HepG2 (cell line): ENCODE measurements at regions not wholly inside any gene's neighbourhood (a gene's known extent, or its start where the extent isn't known, plus 50 kb on each side); places are given as distances from the start of the nearest gene placed in this dataset.

Experiments
- ELF4 ChIP-seq: sonication (generic); formaldehyde crosslinking; IDR thresholded peaks from 2 replicates; pipeline ENCODE4 v1.5.0; 2020; ENCODE audit warnings: missing genetic modification reagents, mild to moderate bottlenecking, moderate library complexity, borderline replicate concordance
- FOXP1 ChIP-seq, 2 experiments: fragments of 450-650 bp in 1 of 2; IDR thresholded peaks; 2 replicates each; pipeline ENCODE4 v1.6.1; 2017 to 2018; ENCODE audit warnings: antibody characterized with exemption in 1 of 2
- FUBP1 ChIP-seq: sonication (generic); formaldehyde crosslinking; IDR thresholded peaks from 2 replicates; pipeline ENCODE4 v1.5.1; 2020; ENCODE audit warnings: missing genetic modification reagents, mild to moderate bottlenecking, borderline replicate concordance
- KLF13 ChIP-seq: sonication (generic); formaldehyde crosslinking; IDR thresholded peaks from 2 replicates; pipeline ENCODE4 v1.4.0; 2020; ENCODE audit warnings: mild to moderate bottlenecking, missing genetic modification reagents
- NFKB2 ChIP-seq: sonication (generic); formaldehyde crosslinking; IDR thresholded peaks from 2 replicates; pipeline ENCODE4 v1.4.0; 2020; ENCODE audit warnings: missing genetic modification reagents, borderline replicate concordance
- PHF21A ChIP-seq: sonication (generic); formaldehyde crosslinking; IDR thresholded peaks from 2 replicates; pipeline ENCODE4 v1.5.0; 2020; ENCODE audit warnings: mild to moderate bottlenecking, missing genetic modification reagents
- RFX5 ChIP-seq: IDR thresholded peaks from 2 replicates; pipeline ENCODE4 v1.6.1; 2011; ENCODE audit warnings: low read depth, low read length, improper control_type of control experiment
- TRIM22 ChIP-seq: fragments of 450-650 bp; IDR thresholded peaks from 2 replicates; pipeline ENCODE4 v1.6.1; 2017
- ZNF232 ChIP-seq: sonication (generic); formaldehyde crosslinking; IDR thresholded peaks from 2 replicates; pipeline ENCODE4 v1.4.0; 2020; ENCODE audit warnings: missing genetic modification reagents, borderline replicate concordance
- ZNF333 ChIP-seq: sonication (generic); formaldehyde crosslinking; IDR thresholded peaks from 2 replicates; pipeline ENCODE4 v1.4.0; 2020; ENCODE audit warnings: mild to moderate bottlenecking, missing genetic modification reagents, borderline replicate concordance
- ZNF609 ChIP-seq: sonication (generic); formaldehyde crosslinking; IDR thresholded peaks from 2 replicates; pipeline ENCODE4 v1.4.0; 2020; ENCODE audit warnings: mild to moderate bottlenecking, missing genetic modification reagents, borderline replicate concordance
- ZNF615 ChIP-seq: sonication (generic); formaldehyde crosslinking; IDR thresholded peaks from 2 replicates; pipeline ENCODE4 v1.5.0; 2020; ENCODE audit warnings: mild to moderate bottlenecking, missing genetic modification reagents, borderline replicate concordance
- ZNF781 ChIP-seq: sonication (generic); formaldehyde crosslinking; IDR thresholded peaks from 2 replicates; pipeline ENCODE4 v1.5.1; 2020; ENCODE audit warnings: borderline replicate concordance, mild to moderate bottlenecking, missing genetic modification reagents; ENCODE audit errors: not compliant biosample characterization
- TF ChIP-seq, protein P1 (sequence below): sonication (generic); formaldehyde crosslinking; IDR thresholded peaks from 2 replicates; pipeline ENCODE4 v1.4.0; 2020; ENCODE audit warnings: mild to moderate bottlenecking, missing genetic modification reagents
- TF ChIP-seq, protein P2 (sequence below): IDR thresholded peaks from 2 replicates; pipeline ENCODE4 v1.6.1; 2016; ENCODE audit warnings: missing compliant biosample characterization, missing genetic modification reagents, borderline replicate concordance

GRCh38 chr10:78528749-78529204, 495.1 kb downstream of the RPS24 start (continued):
- TF ChIP-seq TRIM22 (no peak), RFX5 (no peak), FOXP1 (IDR thresholded peaks at IDR 0.05) (no peak), FOXP1 (CRISPR knock-in tag; IDR thresholded peaks at IDR 0.05) (peak; percentile 93), KLF13 (CRISPR knock-in tag) (no peak), ELF4 (CRISPR knock-in tag) (peak; percentile 82; the same call in 1 of the 2 replicates), PHF21A (CRISPR knock-in tag) (peak; percentile 94), ZNF609 (CRISPR knock-in tag) (peak; percentile 98), ZNF781 (CRISPR knock-in tag) (no peak), NFKB2 (CRISPR knock-in tag) (no peak), ZNF333 (no peak), ZNF232 (peak; percentile 64; the same call in 1 of the 2 replicates), FUBP1 (CRISPR knock-in tag) (no peak), ZNF615 (CRISPR knock-in tag) (peak; percentile 39; the same call in 1 of the 2 replicates)
- TF ChIP-seq, protein P1, sequence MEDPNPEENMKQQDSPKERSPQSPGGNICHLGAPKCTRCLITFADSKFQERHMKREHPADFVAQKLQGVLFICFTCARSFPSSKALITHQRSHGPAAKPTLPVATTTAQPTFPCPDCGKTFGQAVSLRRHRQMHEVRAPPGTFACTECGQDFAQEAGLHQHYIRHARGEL (CRISPR knock-in tag): no peak
- TF ChIP-seq, protein P2, sequence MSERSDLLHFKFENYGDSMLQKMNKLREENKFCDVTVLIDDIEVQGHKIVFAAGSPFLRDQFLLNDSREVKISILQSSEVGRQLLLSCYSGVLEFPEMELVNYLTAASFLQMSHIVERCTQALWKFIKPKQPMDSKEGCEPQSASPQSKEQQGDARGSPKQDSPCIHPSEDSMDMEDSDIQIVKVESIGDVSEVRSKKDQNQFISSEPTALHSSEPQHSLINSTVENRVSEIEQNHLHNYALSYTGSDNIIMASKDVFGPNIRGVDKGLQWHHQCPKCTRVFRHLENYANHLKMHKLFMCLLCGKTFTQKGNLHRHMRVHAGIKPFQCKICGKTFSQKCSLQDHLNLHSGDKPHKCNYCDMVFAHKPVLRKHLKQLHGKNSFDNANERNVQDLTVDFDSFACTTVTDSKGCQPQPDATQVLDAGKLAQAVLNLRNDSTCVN (CRISPR knock-in tag): no peak
